HG03196 (cell line): ENCODE measurements at regions not wholly inside any gene's neighbourhood (a gene's known extent, or its start where the extent isn't known, plus 50 kb on each side); places are given as distances from the start of the nearest gene placed in this dataset.
"Not testable (repeated sequence)": the region's sequence is repeated elsewhere in the genome, so short reads cannot be mapped to it uniquely, and the experiment has no call there.

ENCODE experiments used
- ATAC-seq: cut with Tn5 transposase; IDR thresholded peaks from one replicate; pipeline ENCODE4 v1.9.1; 2021; ENCODE audit not compliant: unreplicated experiment

GRCh38 chr5:110985882-110986281 lies 85.6 kb upstream of the TSLP start:
- ATAC-seq = not testable (repeated sequence)

GRCh38 chr5:110987573-110987972 lies 83.9 kb upstream of the TSLP start:
- not testable (repeated sequence) for ATAC-seq

GRCh38 chr5:110996742-110997141 lies 74.8 kb upstream of the TSLP start:
- no peak for ATAC-seq

GRCh38 chr5:111002036-111002435 lies 69.5 kb upstream of the TSLP start:
- no peak for ATAC-seq

- no peak for ATAC-seq
These were observed 67.9 kb upstream of the TSLP start for GRCh38 chr5:111003623-111004022.

GRCh38 chr5:111004291-111004690 lies 67.2 kb upstream of the TSLP start:
- no peak for ATAC-seq

GRCh38 chr5:111010783-111011182 lies 60.7 kb upstream of the TSLP start:
- ATAC-seq = no peak

GRCh38 chr5:111013011-111013410 lies 58.5 kb upstream of the TSLP start:
- no peak for ATAC-seq

GRCh38 chr5:111016801-111017200 lies 54.7 kb upstream of the TSLP start:
- ATAC-seq = no peak

GRCh38 chr5:111017731-111018130 lies 53.8 kb upstream of the TSLP start:
- ATAC-seq = no peak
